ENCODE measurements at regions not wholly inside any gene's neighbourhood (a gene's known extent, or its start where the extent isn't known, plus 50 kb on each side); places are given as distances from the start of the nearest gene placed in this dataset.

DNA sequence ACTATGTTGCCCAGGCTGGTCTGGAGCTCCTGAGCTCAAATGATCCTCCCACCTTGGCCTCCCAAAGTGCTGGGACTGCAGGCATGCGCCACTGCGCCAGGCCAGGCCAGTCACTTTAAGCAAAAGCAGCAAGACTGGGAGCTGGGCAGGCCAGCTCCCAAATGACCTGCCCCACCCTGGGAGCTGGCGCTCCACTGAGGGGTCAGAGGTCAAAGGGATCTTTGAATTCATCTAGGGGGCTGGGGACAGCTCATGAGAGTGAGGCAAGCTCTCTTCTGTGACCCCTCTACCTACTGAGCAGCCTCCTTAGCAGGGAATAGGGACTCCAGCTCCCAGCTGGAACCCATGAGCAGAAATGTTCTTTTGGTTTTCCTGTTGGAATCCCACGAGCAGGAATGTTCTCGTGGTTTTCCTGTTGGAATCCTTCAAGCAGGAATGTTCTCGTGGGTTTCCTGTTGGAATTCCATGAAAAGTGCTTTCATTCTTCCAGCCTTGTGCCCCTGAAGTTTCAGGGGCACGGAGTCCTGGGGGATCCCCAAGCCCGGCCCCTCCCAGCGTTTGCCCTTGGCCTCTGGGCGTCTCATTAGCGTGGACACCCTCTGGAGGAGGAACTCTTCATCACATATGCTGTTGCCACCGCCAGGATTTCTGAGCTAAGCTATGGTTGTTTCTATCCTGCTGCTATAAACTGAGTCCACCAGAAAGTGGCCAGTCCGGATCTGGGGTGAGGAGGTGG, 162.0 kb upstream of the HAAO start:
- no peak for TF ChIP-seq EZH2 (IDR thresholded peaks at IDR 0.05)
- TF ChIP-seq POLR2AphosphoS5 (IDR thresholded peaks at IDR 0.05; ENCODE audit: borderline replicate concordance, low read depth, low read length): no peak
- TF ChIP-seq FOXP2 (optimal IDR thresholded peaks at IDR 0.05; ENCODE audit: control extremely low read depth, extremely low read length, insufficient read depth): no peak

Data from SK-N-MC (cell line).